Ureter (tissue), 1 donor: ENCODE measurements at regions not wholly inside any gene's neighbourhood (a gene's known extent, or its start where the extent isn't known, plus 50 kb on each side); places are given as distances from the start of the nearest gene placed in this dataset.
A peak's percentile ranks its signal among the peaks of the same experiment; 100 is the strongest.

ENCODE experiments used
- DNase-seq: peaks from one replicate; pipeline ENCODE4 v3.0.0-alpha.2; 2020; ENCODE audit warnings: low spot score
- donor health status: DM: yes; HTN: yes; CAD: no.

- DNase-seq, result no peak
Measured at GRCh38 chr2:146898083-146898482, 946.7 kb upstream of the ACVR2A start.

- no peak for DNase-seq
Measured at GRCh38 chr2:146894514-146894913, 950.3 kb upstream of the ACVR2A start.

GRCh38 chr2:146893500-146894041, 951.3 kb upstream of the ACVR2A start:
- no peak for DNase-seq

- no peak for DNase-seq
Measured at GRCh38 chr2:146890491-146890890, 954.3 kb upstream of the ACVR2A start.

GRCh38 chr2:146879882-146880281, 964.9 kb upstream of the ACVR2A start:
- no peak for DNase-seq

- DNase-seq, result peak; percentile 47
Measured at GRCh38 chr2:146874260-146874658, 970.6 kb upstream of the ACVR2A start.

- DNase-seq, result no peak
Measured at GRCh38 chr2:146873646-146874259, 971.1 kb upstream of the ACVR2A start.

GRCh38 chr2:146873056-146873455, 971.8 kb upstream of the ACVR2A start:
- DNase-seq, result no peak

GRCh38 chr2:146870691-146871090, 974.1 kb upstream of the ACVR2A start:
- no peak for DNase-seq

- no peak for DNase-seq
Measured at GRCh38 chr2:146869328-146869727, 975.5 kb upstream of the ACVR2A start.

GRCh38 chr2:146868051-146868450, 976.8 kb upstream of the ACVR2A start:
- DNase-seq, result no peak

GRCh38 chr2:146867477-146867986, 977.3 kb upstream of the ACVR2A start:
- DNase-seq, result no peak

- no peak for DNase-seq
Measured at GRCh38 chr2:146853741-146854444, 990.9 kb upstream of the ACVR2A start.

GRCh38 chr2:146852661-146853060, 992.2 kb upstream of the ACVR2A start:
- DNase-seq, result no peak

GRCh38 chr2:146850746-146851145, 994.1 kb upstream of the ACVR2A start:
- DNase-seq, result no peak

- DNase-seq, result no peak
Measured at GRCh38 chr2:146847846-146848245, 997.0 kb upstream of the ACVR2A start.

- DNase-seq, result no peak
Measured at GRCh38 chr2:146844226-146844990, 1000.4 kb upstream of the ACVR2A start.

GRCh38 chr2:146837857-146838256, 1007.0 kb upstream of the ACVR2A start:
- no peak for DNase-seq

- DNase-seq, result no peak
Measured at GRCh38 chr2:146826388-146826787, 1018.4 kb upstream of the ACVR2A start.

GRCh38 chr2:146821836-146822316, 1023.0 kb upstream of the ACVR2A start:
- DNase-seq, result no peak

GRCh38 chr2:146820672-146821071, 1024.2 kb upstream of the ACVR2A start:
- DNase-seq, result no peak

GRCh38 chr2:146818122-146818521, 1026.7 kb upstream of the ACVR2A start:
- DNase-seq, result no peak
